ENCODE measurements at regions not wholly inside any gene's neighbourhood (a gene's known extent, or its start where the extent isn't known, plus 50 kb on each side); places are given as distances from the start of the nearest gene placed in this dataset.
"Not testable (repeated sequence)": the region's sequence is repeated elsewhere in the genome, so short reads cannot be mapped to it uniquely, and the experiment has no call there.

DNA sequence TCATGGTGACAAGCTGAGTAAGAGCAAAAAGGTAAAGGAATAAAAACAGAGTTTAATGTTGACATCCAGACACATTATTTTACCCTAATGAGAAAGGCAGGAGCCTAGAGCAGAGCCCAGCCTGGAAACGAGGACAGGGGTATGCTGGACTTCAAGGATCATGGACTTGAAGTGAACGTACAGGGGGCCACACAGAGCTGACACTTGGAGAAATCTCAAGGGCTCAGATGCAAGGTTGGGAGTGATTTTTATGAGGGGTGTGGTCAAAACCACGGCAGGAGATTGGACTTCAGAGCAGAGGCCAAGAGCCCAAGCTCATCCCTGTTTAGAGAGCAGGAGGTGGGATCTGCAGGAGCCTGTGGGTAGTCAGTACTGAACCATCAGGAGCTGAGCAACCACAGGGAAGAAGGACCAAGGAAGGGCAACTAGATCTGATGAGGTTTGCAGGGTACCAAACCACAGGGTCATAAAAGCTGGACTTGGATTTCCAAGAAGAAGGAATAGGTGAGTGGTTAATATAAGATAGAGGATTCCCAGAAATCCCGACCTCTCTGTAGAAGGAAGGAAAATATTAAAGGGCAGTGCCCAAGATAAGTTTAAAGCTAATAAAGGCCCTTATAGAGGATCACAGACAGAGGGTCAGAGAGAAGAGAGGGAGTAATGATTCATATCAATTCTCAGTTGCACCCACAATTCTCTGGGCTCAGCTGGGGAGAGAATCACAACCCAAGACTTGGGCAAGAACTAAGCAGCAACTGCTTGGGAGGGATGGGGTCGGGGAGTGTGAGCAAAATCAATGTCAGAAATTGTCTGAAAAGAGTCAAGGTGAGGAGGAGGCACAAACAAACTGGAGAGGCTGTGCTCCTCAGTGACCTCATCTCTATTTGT, 331.7 kb downstream of the SOX9 start:
- ATAC-seq (no peak), DNase-seq (ENCODE audit: low spot score) (no peak)
- H3K4me3 Mint-ChIP-seq = no peak overlapping the region
- H3K27ac Mint-ChIP-seq = no peak overlapping the region
- H3K4me1 Mint-ChIP-seq (ENCODE audit: low read depth in 2 of 2) = no peaks in the 10 kb centered on the region
- H3K9me3 Mint-ChIP-seq = peaks cover 4% of the 10 kb centered on the region
- peaks cover 7 to 14% of the 10 kb centered on the region in 2 donors for H3K27me3 Mint-ChIP-seq
- no peaks in the 10 kb centered on the region for H3K36me3 Mint-ChIP-seq

- Mint-ChIP-seq H3K27ac (no peak overlapping the region), H3K36me3 (no peaks in the 10 kb centered on the region), H3K4me1 (ENCODE audit: low read depth in 2 of 2) (no peaks in the 10 kb centered on the region), H3K27me3 (peaks cover 7 to 14% of the 10 kb centered on the region in 2 donors), H3K4me3 (no peak overlapping the region), H3K9me3 (peaks cover 4% of the 10 kb centered on the region)
- no peak for DNase-seq (ENCODE audit: low spot score)
- no peak for ATAC-seq
Measured at GRCh38 chr17:72454342-72454741, 333.5 kb downstream of the SOX9 start.

GRCh38 chr17:72455562-72455961, 334.7 kb downstream of the SOX9 start:
- H3K27me3 Mint-ChIP-seq = peaks cover 5 to 11% of the 10 kb centered on the region in 2 donors
- H3K36me3 Mint-ChIP-seq = no peaks in the 10 kb centered on the region
- no peak overlapping the region for H3K4me3 Mint-ChIP-seq
- ATAC-seq (no peak), DNase-seq (ENCODE audit: low spot score) (no peak)
- H3K27ac Mint-ChIP-seq = no peak overlapping the region
- H3K4me1 Mint-ChIP-seq (ENCODE audit: low read depth in 2 of 2) = no peaks in the 10 kb centered on the region
- peaks cover 2% of the 10 kb centered on the region for H3K9me3 Mint-ChIP-seq

DNA sequence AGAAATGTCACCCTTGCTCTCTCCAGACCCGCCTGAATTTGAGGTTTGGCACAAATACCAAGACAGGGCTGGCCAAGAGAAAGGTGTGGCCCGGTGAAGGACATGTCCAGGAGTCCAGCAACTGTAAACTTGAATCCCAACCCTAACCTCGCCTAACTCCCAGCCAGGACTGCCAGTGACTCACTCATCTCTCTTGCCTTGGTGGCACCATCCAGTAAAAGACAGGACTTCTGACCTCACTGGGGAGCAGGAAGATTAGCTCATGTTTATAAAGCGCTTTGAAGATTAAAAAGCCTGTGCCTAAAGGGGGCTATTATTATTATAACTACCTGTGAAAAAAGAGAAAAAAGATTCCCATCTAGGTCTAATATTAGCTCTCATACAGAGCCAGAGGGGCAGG, 335.3 kb downstream of the SOX9 start:
- H3K9me3 Mint-ChIP-seq = no peaks in the 10 kb centered on the region
- H3K36me3 Mint-ChIP-seq = no peaks in the 10 kb centered on the region
- ATAC-seq = no peak
- no peak overlapping the region for H3K27ac Mint-ChIP-seq
- no peaks in the 10 kb centered on the region for H3K4me1 Mint-ChIP-seq (ENCODE audit: low read depth in 2 of 2)
- DNase-seq (ENCODE audit: low spot score) = no peak
- no peak overlapping the region for H3K4me3 Mint-ChIP-seq
- H3K27me3 Mint-ChIP-seq = peaks cover 5 to 6% of the 10 kb centered on the region in 2 donors

GRCh38 chr17:72457712-72458111, 336.9 kb downstream of the SOX9 start:
- H3K4me3 Mint-ChIP-seq = no peak overlapping the region
- no peaks in the 10 kb centered on the region for H3K36me3 Mint-ChIP-seq
- H3K9me3 Mint-ChIP-seq = no peaks in the 10 kb centered on the region
- H3K27me3 Mint-ChIP-seq = peaks cover 0 to under 1% of the 10 kb centered on the region in 2 donors
- H3K27ac Mint-ChIP-seq = no peak overlapping the region
- no peak for ATAC-seq
- H3K4me1 Mint-ChIP-seq (ENCODE audit: low read depth in 2 of 2) = no peaks in the 10 kb centered on the region
- no peak for DNase-seq (ENCODE audit: low spot score)

DNA sequence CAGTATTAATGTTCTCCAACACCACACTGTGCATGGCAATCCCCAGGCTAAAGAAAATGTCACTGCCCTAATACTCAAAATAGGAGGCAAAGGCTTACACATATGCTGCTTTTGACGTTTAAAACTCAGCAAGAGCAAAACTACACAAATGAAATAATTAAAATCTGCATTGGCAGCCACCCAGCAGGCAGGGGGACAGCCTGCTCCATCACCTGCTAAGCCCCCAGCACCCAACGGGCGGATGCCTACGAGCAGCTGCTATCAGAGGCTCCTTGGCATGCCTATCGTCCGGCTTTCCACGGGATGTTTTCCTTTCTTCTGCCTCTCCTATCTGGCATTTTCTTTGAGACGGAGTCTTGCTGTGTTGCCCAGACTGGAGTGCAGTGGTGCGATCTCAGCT, 337.5 kb downstream of the SOX9 start:
- H3K4me3 Mint-ChIP-seq = no peak overlapping the region
- H3K9me3 Mint-ChIP-seq = no peaks in the 10 kb centered on the region
- DNase-seq (ENCODE audit: low spot score) (no peak), ATAC-seq (no peak)
- H3K27me3 Mint-ChIP-seq = no peaks in the 10 kb centered on the region
- no peak overlapping the region for H3K27ac Mint-ChIP-seq
- H3K4me1 Mint-ChIP-seq (ENCODE audit: low read depth in 2 of 2) = no peaks in the 10 kb centered on the region
- no peaks in the 10 kb centered on the region for H3K36me3 Mint-ChIP-seq

- H3K27me3 Mint-ChIP-seq = no peaks in the 10 kb centered on the region
- H3K27ac Mint-ChIP-seq = no peak overlapping the region
- H3K4me1 Mint-ChIP-seq (ENCODE audit: low read depth in 2 of 2) = no peaks in the 10 kb centered on the region
- ATAC-seq (no peak), DNase-seq (ENCODE audit: low spot score) (no peak)
- H3K4me3 Mint-ChIP-seq = no peak overlapping the region
- no peaks in the 10 kb centered on the region for H3K9me3 Mint-ChIP-seq
- H3K36me3 Mint-ChIP-seq = no peaks in the 10 kb centered on the region
Measured at GRCh38 chr17:72460711-72461110, 339.9 kb downstream of the SOX9 start.

DNA sequence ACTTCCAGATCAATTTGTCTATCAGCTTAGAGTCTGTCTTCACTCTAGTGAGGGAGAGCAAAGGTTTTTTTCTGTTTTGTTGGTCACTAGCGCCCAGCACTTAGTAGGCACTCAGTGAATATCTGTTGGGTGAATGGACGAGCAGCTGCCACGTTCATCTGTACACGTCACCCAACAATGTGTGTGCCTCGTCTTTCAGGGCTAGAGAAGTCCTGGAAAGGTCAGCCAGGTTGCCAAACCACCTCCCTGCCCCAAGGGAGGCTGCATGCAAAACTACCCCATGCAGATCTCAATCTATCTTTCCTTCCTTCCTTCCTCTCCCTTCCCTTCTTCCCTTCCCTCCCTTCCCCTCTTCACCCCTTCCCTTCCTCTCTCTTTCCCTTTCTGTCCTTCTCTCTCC, 340.9 kb downstream of the SOX9 start:
- ATAC-seq = no peak
- Mint-ChIP-seq H3K27me3 (no peaks in the 10 kb centered on the region), H3K36me3 (no peaks in the 10 kb centered on the region), H3K4me1 (ENCODE audit: low read depth in 2 of 2) (no peaks in the 10 kb centered on the region), H3K4me3 (no peak overlapping the region), H3K9me3 (no peaks in the 10 kb centered on the region), H3K27ac (no peak overlapping the region)
- DNase-seq (ENCODE audit: low spot score) = no peak

DNA sequence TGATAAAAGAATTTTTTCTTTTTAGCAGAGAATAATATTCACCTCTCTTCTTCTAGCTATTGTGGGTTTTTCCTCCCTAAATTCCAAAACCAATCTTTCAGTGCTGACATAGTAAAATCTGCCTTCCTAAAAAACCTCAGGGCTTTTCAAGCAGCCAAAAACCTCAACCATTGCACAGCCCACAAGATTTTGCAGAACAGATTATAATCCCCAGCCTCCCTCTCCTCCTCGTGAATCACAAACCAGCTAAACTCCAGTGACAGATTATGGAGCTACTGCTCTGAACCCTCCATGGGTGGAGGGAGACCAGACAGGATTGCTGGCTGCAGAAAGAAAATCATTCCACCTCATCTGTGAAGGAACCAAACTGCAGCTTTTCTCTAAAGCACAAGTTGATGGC, 341.6 kb downstream of the SOX9 start:
- no peaks in the 10 kb centered on the region for H3K27me3 Mint-ChIP-seq
- H3K27ac Mint-ChIP-seq = no peak overlapping the region
- ATAC-seq (no peak), DNase-seq (ENCODE audit: low spot score) (no peak)
- H3K36me3 Mint-ChIP-seq = no peaks in the 10 kb centered on the region
- H3K4me3 Mint-ChIP-seq = no peak overlapping the region
- H3K9me3 Mint-ChIP-seq = no peaks in the 10 kb centered on the region
- H3K4me1 Mint-ChIP-seq (ENCODE audit: low read depth in 2 of 2) = no peaks in the 10 kb centered on the region

DNA sequence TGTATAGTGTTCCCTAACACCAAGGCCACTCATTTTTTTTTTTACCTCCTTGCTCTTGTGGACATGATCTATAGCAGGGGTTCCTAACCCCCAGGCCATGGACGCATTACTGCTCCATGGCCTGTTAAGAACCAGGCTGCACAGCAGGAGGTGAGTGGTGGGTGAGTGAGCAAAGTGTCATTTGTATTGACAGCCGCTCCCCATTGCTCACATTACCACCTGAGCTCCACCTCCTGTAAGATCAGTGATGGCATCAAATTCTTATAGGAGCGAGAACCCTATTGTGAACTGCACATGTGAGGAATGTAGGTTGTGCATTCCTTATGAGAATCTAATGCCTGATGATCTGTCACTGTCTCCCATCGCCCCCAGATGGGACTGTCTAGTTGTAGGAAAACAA, 342.0 kb downstream of the SOX9 start:
- no peak overlapping the region for H3K27ac Mint-ChIP-seq

DNA sequence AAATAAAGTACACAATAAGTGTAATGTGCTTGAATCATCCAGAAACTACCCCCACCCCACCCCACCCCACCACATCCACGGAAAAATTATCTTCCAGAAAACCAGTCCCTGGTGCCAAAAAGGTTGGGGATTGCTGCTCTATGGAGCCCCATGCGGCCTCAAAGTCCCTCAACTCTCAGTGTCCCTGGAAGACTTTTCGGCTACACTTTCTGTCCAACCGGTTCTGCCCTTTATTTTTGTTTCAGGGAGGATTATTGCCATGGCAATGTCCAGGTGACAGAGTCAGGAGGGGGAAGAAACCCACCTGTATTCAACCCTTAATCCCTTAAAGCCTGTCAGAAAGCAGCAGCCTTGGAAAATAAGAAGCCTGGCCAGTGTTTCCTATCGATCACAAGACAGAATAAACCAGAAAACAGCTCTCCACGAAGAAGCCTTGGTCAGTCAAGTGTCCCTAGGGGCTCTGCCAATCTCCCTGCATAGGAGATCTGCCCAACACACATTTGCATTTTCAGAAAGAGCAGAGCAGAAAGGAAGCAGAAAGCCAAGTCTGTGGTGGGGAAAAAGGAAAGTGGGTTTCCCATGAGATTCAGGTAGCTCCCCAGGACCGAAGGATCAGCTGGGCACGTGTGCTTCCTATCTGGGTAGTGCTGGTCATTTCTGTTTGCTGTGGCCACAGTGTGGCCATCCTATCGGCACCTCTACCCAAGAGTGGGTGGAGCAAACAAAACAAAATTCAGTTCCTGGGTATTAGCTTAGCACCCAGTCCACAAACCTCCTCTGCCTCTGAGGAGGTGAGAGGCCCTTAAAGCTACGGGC, 342.7 kb downstream of the SOX9 start:
- DNase-seq (ENCODE audit: low spot score) = no peak
- Mint-ChIP-seq H3K27me3 (no peaks in the 10 kb centered on the region), H3K27ac (no peak overlapping the region), H3K9me3 (no peaks in the 10 kb centered on the region), H3K4me3 (no peak overlapping the region), H3K4me1 (ENCODE audit: low read depth in 2 of 2) (no peaks in the 10 kb centered on the region), H3K36me3 (no peaks in the 10 kb centered on the region)
- no peak for ATAC-seq

More for the DNA sequence above, 342.0 kb downstream of the SOX9 start:
- no peak overlapping the region for H3K4me3 Mint-ChIP-seq
- H3K36me3 Mint-ChIP-seq = no peaks in the 10 kb centered on the region
- no peaks in the 10 kb centered on the region for H3K27me3 Mint-ChIP-seq
- no peaks in the 10 kb centered on the region for H3K4me1 Mint-ChIP-seq (ENCODE audit: low read depth in 2 of 2)
- ATAC-seq (no peak), DNase-seq (ENCODE audit: low spot score) (no peak)
- no peaks in the 10 kb centered on the region for H3K9me3 Mint-ChIP-seq

- not testable (repeated sequence) for DNase-seq (ENCODE audit: low spot score); H3K36me3 Mint-ChIP-seq; H3K27me3 Mint-ChIP-seq; H3K4me1 Mint-ChIP-seq (ENCODE audit: low read depth in 2 of 2); H3K27ac Mint-ChIP-seq; H3K9me3 Mint-ChIP-seq; ATAC-seq; H3K4me3 Mint-ChIP-seq
Measured at GRCh38 chr17:72464221-72464620, 343.4 kb downstream of the SOX9 start.

GRCh38 chr17:72465191-72466024, 344.6 kb downstream of the SOX9 start:
- ATAC-seq = no peak
- no peak overlapping the region for H3K4me3 Mint-ChIP-seq
- no peaks in the 10 kb centered on the region for H3K9me3 Mint-ChIP-seq

More at GRCh38 chr17:72465191-72466024, 344.6 kb downstream of the SOX9 start:
- no peak for DNase-seq (ENCODE audit: low spot score)
- Mint-ChIP-seq H3K27me3 (no peaks in the 10 kb centered on the region), H3K36me3 (no peaks in the 10 kb centered on the region), H3K27ac (no peak overlapping the region), H3K4me1 (ENCODE audit: low read depth in 2 of 2) (no peaks in the 10 kb centered on the region)
